ENCODE measurements at regions not wholly inside any gene's neighbourhood (a gene's known extent, or its start where the extent isn't known, plus 50 kb on each side); places are given as distances from the start of the nearest gene placed in this dataset.

DNA sequence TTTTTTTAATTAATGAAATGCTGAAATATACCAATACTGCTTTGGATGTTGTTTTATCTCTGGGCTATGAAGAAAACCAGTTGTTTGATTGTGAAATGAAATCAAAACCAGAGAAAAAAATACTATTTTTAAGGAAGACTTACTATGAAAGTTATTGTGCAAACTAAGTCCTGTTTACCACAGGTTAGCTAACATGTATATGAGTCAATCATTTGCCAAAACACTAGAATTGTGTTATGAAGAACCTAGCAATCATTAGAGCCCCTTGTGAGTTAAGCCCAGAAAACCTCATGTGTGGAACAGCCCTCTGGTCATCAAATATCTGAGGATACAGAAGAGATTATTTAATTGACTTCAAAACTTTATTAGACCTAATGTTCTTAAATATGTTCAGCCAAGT, 83.7 kb downstream of the FAT3 start:
- Mint-ChIP-seq H3K36me3 (ENCODE audit: insufficient read depth) (no peaks in the 10 kb centered on the region), H3K27me3 (ENCODE audit: low read depth) (no peaks in the 10 kb centered on the region), H3K9me3 (peaks cover 3% of the 10 kb centered on the region), H3K4me3 (no peak overlapping the region), H3K4me1 (ENCODE audit: low read depth) (no peaks in the 10 kb centered on the region)
- DNase-seq = no peak
- no peak for ATAC-seq

DNA sequence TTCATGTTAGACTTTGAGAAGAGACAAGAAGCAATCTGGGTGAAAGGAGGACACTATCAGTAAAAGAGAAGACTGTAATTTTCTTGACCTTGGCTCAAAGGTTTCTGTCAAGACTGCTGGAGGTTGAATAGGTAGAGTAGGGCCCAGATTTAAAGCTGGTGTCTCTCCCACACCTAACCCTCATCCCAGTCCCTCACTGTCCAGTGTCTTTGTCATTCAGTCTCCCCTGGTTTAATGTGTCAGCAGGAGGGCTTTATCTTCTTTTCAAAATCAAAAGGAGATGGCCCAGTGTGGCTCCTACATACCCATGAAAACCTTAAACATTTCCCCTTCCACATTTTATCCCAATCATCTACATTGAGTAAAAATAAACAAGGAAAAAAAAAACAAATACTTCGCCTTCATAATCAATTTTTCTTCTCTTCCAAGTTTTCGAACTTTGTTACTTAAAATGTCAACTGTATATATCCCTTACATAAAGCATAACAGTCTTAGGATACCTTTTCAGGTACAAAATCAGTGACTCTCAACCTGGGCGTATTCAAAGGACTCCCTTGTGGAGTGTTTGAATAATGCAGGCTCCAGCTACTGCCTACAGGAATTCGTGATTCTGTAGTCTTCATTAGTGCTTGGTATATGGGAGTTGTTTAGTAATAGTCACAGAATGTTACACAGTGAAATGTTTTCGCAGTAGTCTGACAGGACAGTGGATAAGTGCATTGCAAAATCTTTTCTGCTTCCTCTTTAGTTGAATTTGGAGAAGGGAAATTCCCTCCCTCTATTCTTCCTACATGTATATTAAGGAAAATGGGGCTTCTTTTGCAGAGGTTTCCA, 87.2 kb downstream of the FAT3 start:
- Mint-ChIP-seq H3K27me3 (ENCODE audit: low read depth) (no peaks in the 10 kb centered on the region), H3K4me1 (ENCODE audit: low read depth) (no peaks in the 10 kb centered on the region), H3K4me3 (no peak overlapping the region), H3K9me3 (no peaks in the 10 kb centered on the region), H3K36me3 (ENCODE audit: insufficient read depth) (no peaks in the 10 kb centered on the region)
- no peak for ATAC-seq
- DNase-seq = no peak

DNA sequence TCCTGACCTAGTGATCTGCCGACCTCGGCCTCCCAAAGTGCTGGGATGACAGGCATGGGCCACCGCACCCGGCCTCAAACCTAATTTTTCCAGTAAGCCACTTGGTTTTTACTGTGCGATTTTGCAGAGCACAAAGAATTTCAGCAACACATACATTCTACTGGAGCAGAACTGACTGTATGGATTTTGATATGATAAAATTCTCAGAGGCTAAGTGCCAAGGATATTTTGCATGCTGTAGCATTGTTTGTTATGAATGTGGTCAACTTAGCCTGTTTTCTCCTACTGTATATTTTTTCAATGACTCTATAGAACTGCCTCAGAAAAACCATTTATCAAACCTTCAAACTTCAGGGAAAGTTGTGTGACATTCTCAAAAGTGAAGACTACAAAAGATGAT, 89.2 kb downstream of the FAT3 start:
- H3K4me3 Mint-ChIP-seq = no peak overlapping the region

DNA sequence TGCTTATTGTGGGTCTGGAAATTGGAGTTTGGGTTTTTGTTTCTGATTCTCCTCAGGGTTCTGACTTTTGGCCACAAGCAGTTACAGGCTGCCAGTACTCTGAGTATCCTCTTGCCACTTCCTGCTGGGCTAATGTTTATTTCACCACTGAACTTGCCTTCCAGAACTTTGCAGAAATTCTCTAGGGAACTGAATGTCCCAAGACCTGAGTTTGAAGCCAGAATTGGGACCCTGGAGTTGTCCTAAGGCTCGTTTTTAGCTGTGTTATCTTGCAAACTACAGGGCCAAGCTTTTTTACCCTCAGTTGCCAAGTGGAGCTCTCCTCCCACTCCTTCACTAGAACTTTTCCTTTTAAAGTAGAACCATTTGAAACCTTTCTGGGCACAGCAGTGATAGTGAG, 89.9 kb downstream of the FAT3 start:
- no peaks in the 10 kb centered on the region for H3K4me1 Mint-ChIP-seq (ENCODE audit: low read depth)
- H3K9me3 Mint-ChIP-seq = peaks cover 4% of the 10 kb centered on the region
- H3K27me3 Mint-ChIP-seq (ENCODE audit: low read depth) = no peaks in the 10 kb centered on the region
- no peaks in the 10 kb centered on the region for H3K36me3 Mint-ChIP-seq (ENCODE audit: insufficient read depth)
- ATAC-seq (no peak), DNase-seq (no peak)
- H3K4me3 Mint-ChIP-seq = no peak overlapping the region

More for the DNA sequence above, 89.2 kb downstream of the FAT3 start:
- Mint-ChIP-seq H3K9me3 (no peaks in the 10 kb centered on the region), H3K27me3 (ENCODE audit: low read depth) (no peaks in the 10 kb centered on the region), H3K36me3 (ENCODE audit: insufficient read depth) (no peaks in the 10 kb centered on the region), H3K4me1 (ENCODE audit: low read depth) (no peaks in the 10 kb centered on the region)
- no peak for DNase-seq
- ATAC-seq = no peak

DNA sequence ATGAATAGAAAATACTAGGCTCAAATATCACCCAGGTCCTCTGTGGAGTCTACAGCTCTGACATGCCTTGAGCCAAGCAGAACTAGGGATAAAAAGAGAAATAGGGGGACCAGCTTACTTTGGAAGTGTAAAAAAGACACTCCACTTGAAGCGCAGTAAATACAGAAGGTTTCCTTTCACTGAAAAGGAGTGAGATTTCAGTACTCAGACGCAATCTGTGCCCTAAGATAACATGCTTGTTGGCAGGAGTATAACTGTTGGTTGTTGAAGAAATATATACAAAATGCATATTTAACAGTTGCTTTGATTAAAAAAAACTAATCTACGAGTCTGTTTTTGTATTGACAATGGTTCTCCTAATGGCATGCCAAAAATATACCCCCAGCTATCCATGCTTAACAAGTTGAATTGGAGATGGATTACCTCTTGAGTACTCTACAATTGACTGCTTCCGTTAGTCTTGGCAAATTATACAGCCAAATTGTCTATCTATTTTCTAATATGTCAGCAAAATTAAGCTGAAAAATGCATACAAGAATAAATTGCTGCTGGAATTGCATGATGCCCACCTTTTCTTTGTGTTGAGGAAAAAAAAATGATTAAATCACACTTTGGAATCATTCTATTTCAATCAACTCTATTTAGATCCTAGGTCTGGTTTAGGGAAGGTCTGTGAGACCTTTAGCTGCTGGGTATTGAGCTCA, 91.6 kb downstream of the FAT3 start:
- no peak for ATAC-seq
- peaks cover 6% of the 10 kb centered on the region for H3K9me3 Mint-ChIP-seq

DNA sequence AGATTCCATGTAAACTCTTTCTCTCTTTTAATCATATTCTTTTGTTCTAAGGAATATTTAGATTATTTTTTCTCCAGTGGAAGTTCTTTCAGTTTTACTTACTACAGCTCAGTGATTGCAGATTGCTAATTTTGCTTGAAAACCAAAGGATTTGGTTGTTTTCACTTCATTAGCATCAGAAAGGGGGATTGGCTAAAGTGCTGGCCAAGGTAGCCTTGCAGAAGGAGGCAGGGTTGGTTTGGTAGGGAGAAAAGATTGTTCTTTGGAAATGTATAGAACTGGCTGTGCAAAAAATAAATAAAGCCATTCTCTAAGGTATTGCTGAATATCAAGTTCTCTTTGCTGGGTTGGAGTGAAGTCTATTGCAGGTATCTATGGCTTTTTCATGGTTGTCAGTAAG, 92.6 kb downstream of the FAT3 start:
- Mint-ChIP-seq H3K9me3 (peaks cover 6% of the 10 kb centered on the region), H3K36me3 (ENCODE audit: insufficient read depth) (no peaks in the 10 kb centered on the region), H3K4me1 (ENCODE audit: low read depth) (no peaks in the 10 kb centered on the region), H3K4me3 (no peak overlapping the region), H3K27me3 (ENCODE audit: low read depth) (no peaks in the 10 kb centered on the region)
- no peak for DNase-seq
- no peak for ATAC-seq

More for the DNA sequence above, 91.6 kb downstream of the FAT3 start:
- Mint-ChIP-seq H3K4me1 (ENCODE audit: low read depth) (no peaks in the 10 kb centered on the region), H3K4me3 (no peak overlapping the region), H3K27me3 (ENCODE audit: low read depth) (no peaks in the 10 kb centered on the region), H3K36me3 (ENCODE audit: insufficient read depth) (no peaks in the 10 kb centered on the region)
- no peak for DNase-seq

DNA sequence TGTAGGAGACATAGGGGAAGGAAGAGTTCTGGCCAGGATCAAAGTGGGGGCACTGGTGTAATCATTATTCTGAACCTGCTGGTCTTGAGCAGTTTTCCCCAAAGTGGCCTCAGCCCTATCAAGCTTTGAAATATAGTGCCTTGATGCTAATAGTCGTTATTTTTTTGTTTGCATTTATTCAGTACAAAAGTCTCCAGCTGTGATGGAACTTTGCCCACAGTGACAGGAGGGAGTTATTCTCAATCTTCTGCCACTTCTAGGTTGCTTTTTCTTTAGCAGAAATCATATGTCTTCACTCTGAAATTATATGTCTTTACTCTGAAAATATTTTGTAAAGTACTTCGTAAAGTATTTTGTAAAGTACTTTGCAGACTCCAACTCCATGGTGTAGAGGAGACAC, 93.1 kb downstream of the FAT3 start:
- H3K4me1 Mint-ChIP-seq (ENCODE audit: low read depth) = no peaks in the 10 kb centered on the region
- H3K9me3 Mint-ChIP-seq = peaks cover 6% of the 10 kb centered on the region
- no peaks in the 10 kb centered on the region for H3K27me3 Mint-ChIP-seq (ENCODE audit: low read depth)
- DNase-seq (no peak), ATAC-seq (no peak)
- H3K36me3 Mint-ChIP-seq (ENCODE audit: insufficient read depth) = no peaks in the 10 kb centered on the region
- no peak overlapping the region for H3K4me3 Mint-ChIP-seq

DNA sequence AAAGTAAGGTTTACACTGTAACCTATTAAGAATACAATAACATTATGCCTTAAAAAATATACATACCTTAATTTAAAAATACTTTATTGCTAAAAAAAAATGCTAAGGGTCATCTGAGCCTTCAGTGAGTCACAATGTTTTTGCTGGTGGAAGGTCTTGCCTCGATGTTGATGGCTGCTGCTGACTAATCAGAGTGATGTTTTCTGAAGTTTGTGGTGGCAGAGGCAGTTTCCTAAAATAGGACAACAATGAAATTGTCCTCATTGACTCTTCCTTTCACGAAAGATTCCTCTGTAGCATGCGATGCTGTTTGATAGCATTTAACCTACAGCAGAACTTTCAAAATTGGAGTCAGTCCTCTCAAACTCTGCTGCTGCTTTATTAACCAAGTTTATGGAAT, 97.6 kb downstream of the FAT3 start:
- H3K4me3 Mint-ChIP-seq = no peak overlapping the region
- H3K36me3 Mint-ChIP-seq (ENCODE audit: insufficient read depth) = no peaks in the 10 kb centered on the region
- ATAC-seq (no peak), DNase-seq (no peak)
- no peaks in the 10 kb centered on the region for H3K4me1 Mint-ChIP-seq (ENCODE audit: low read depth)
- peaks cover 13% of the 10 kb centered on the region for H3K9me3 Mint-ChIP-seq
- H3K27me3 Mint-ChIP-seq (ENCODE audit: low read depth) = no peaks in the 10 kb centered on the region

DNA sequence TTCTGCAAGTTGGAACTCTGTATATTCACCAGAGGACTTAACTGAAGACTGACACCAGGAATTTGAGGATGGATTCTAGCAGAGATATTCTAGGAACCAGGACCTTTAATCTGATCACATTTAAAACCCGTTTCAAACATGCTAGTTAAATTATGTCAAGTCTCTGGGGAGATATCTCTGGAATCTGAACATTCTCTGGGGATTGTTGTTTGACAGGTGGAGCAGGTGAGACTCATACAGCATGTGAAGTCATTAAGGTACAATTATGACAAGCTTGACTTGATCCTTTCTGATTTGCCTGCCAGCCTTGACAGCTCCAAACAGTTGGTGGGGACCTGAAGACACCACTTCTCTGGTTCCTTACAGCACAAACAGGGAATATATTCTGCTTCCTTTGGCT, 100.3 kb downstream of the FAT3 start:
- H3K9me3 Mint-ChIP-seq = peaks cover 7% of the 10 kb centered on the region
- no peaks in the 10 kb centered on the region for H3K36me3 Mint-ChIP-seq (ENCODE audit: insufficient read depth)
- ATAC-seq = no peak
- no peaks in the 10 kb centered on the region for H3K27me3 Mint-ChIP-seq (ENCODE audit: low read depth)
- no peak for DNase-seq
- H3K4me3 Mint-ChIP-seq = no peak overlapping the region
- H3K4me1 Mint-ChIP-seq (ENCODE audit: low read depth) = no peaks in the 10 kb centered on the region

DNA sequence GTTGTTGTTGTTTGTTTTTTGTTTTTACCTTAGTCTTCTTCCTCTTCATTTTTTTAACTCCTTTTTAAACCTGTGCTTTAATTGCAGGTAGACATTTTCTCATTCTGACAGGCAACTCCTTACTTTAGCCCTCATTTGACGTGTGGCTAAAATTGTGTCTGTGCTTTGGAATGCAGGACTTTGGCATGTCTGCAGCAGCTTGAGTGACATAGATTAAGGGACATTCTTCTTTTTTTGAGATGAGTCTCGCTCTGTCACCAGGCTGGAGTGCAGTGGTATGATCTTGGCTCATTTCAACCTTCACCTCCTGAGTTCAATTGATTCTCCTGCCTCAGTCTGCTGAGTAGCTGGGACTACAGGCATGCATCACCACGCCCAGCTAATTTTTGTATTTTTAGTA, 100.8 kb downstream of the FAT3 start:
- H3K9me3 Mint-ChIP-seq = peaks cover 9% of the 10 kb centered on the region

DNA sequence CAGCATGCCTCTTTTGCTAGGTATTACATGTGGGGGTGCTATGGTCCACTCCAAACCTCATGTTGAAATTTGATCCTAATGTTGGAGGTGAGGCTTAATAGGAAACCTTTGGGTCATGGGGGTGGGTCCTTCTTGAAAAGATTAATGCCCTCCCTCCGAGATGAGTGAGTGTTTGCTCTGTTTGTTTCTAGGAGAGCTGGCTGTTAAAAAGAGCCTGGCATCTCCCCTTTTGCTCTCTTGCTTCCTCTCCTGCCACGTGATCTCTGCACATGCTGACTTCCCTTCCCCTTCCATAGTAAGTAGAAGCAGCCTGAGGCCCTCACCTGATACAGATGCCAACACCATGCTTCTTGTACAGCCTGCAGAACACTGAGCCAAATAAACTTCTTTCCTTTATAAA, 104.5 kb downstream of the FAT3 start:
- no peak overlapping the region for H3K4me3 Mint-ChIP-seq
- peaks cover 10% of the 10 kb centered on the region for H3K9me3 Mint-ChIP-seq
- H3K36me3 Mint-ChIP-seq (ENCODE audit: insufficient read depth) = no peaks in the 10 kb centered on the region
- H3K27me3 Mint-ChIP-seq (ENCODE audit: low read depth) = no peaks in the 10 kb centered on the region
- DNase-seq (no peak), ATAC-seq (no peak)
- no peaks in the 10 kb centered on the region for H3K4me1 Mint-ChIP-seq (ENCODE audit: low read depth)

More for the DNA sequence above, 100.8 kb downstream of the FAT3 start:
- no peak overlapping the region for H3K4me3 Mint-ChIP-seq
- no peak for DNase-seq
- H3K36me3 Mint-ChIP-seq (ENCODE audit: insufficient read depth) = no peaks in the 10 kb centered on the region
- no peaks in the 10 kb centered on the region for H3K4me1 Mint-ChIP-seq (ENCODE audit: low read depth)
- ATAC-seq = no peak
- H3K27me3 Mint-ChIP-seq (ENCODE audit: low read depth) = no peaks in the 10 kb centered on the region

DNA sequence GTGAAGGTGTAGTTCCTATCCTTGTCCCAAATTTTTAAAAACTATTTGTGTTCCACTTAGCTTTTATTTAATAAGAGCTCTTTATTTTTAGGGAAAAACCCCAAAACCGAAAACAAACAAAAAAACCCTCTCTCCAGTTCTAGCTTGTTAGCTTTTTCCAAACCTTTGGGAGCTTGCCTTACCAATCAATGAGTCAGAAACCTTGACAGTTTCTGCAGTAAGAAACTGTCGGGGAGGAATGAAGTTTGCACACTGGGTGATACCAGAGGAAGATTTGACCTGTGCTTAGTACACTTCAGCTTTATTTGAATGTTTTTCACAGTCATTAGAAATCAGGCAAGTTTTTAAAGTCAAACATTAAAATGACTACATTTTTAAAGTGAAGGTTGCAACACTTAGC, 105.0 kb downstream of the FAT3 start:
- Mint-ChIP-seq H3K4me1 (ENCODE audit: low read depth) (no peaks in the 10 kb centered on the region), H3K27me3 (ENCODE audit: low read depth) (no peaks in the 10 kb centered on the region), H3K36me3 (ENCODE audit: insufficient read depth) (no peaks in the 10 kb centered on the region), H3K4me3 (no peak overlapping the region), H3K9me3 (peaks cover 7% of the 10 kb centered on the region)
- no peak for DNase-seq
- no peak for ATAC-seq

DNA sequence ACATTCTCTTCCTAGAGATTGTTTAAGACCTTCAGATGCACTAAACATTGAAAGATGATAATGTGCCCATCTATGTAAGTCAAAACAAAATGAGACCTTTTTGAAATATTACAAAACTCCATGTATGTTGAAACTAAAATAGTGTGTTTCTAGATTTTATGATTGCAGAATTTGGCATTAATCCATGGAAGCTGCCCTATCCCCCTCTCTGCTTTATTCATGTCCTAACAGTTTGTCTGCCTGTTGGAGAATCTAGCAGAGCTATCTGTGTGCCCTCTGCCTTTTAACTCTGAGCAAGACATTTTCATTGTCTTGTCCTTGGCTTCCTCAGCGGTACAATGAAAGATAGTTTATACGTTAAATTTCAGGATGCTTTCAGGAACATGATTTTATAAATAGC, 105.5 kb downstream of the FAT3 start:
- ATAC-seq (no peak), DNase-seq (no peak)
- Mint-ChIP-seq H3K9me3 (peaks cover 7% of the 10 kb centered on the region), H3K27me3 (ENCODE audit: low read depth) (no peaks in the 10 kb centered on the region), H3K4me3 (no peak overlapping the region), H3K36me3 (ENCODE audit: insufficient read depth) (no peaks in the 10 kb centered on the region), H3K4me1 (ENCODE audit: low read depth) (no peaks in the 10 kb centered on the region)

DNA sequence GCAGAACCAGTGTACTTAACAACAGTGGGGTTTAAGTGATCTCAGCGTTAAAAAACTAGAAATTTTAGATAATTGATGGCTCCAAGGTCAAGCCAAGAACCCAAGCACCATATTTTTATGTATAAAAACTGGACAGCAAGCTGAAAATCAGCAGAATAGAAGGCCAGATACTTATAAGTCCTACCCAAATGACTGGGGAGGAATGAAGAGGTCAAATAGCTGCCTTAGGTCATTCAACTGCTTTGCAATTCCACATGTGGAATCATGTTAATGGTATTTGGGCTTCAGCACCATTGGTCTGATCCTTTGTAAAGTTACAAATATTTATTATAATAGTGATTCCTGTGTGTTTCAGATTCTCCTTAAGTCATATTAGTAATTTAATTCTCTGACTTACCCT, 108.4 kb downstream of the FAT3 start:
- H3K9me3 Mint-ChIP-seq = peaks cover 7% of the 10 kb centered on the region
- H3K27me3 Mint-ChIP-seq (ENCODE audit: low read depth) = no peaks in the 10 kb centered on the region
- ATAC-seq (no peak), DNase-seq (no peak)
- no peaks in the 10 kb centered on the region for H3K4me1 Mint-ChIP-seq (ENCODE audit: low read depth)
- H3K36me3 Mint-ChIP-seq (ENCODE audit: insufficient read depth) = no peaks in the 10 kb centered on the region
- no peak overlapping the region for H3K4me3 Mint-ChIP-seq

DNA sequence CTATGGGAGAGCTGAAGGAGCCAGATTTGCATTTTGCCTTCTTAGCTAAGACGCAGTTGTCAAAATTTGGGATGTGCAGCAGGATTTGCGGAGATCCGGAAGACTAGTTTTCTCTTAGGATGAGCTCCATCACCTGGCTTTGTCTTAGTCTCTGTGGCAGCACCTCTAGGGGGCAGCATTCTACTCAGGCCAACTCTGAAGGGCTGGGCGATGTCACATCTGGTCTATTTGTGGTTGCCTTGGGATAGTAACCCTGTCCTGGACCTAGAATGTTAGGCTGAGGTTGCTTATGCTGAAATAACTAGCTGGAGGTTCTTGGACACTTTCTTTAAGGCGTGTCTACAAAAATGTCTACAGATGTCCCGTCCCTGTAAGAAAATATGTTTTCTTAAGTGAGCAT, 116.2 kb downstream of the FAT3 start:
- ATAC-seq = no peak
- Mint-ChIP-seq H3K4me1 (ENCODE audit: low read depth) (no peaks in the 10 kb centered on the region), H3K27me3 (ENCODE audit: low read depth) (no peaks in the 10 kb centered on the region), H3K4me3 (no peak overlapping the region), H3K9me3 (peaks cover 7% of the 10 kb centered on the region), H3K36me3 (ENCODE audit: insufficient read depth) (no peaks in the 10 kb centered on the region)
- no peak for DNase-seq

All from activated T-cell treated with anti-CD3 and anti-CD28 coated beads, Interleukin-2, amount 50 U/mL, for 4 hours (primary cell).